GM13976 (cell line): ENCODE measurements at regions not wholly inside any gene's neighbourhood (a gene's known extent, or its start where the extent isn't known, plus 50 kb on each side); places are given as distances from the start of the nearest gene placed in this dataset.

Experiments used
- DNase-seq: peaks from one replicate; pipeline ENCODE4 v3.0.0; 2012; ENCODE audit warnings: low spot score
- CTCF ChIP-seq: IDR thresholded peaks from 2 replicates; pipeline ENCODE4 v1.5.1; 2012; ENCODE audit warnings: borderline replicate concordance, mild to moderate bottlenecking; ENCODE audit not compliant: insufficient read depth; ENCODE audit errors: extremely low read depth, missing control alignments, control extremely low read depth
- in situ Hi-C: fragments of 300-500 bp; cut with MboI; formaldehyde crosslinking; loops from one replicate; pipeline ENCODE4 v1.12.0; 2022; ENCODE audit warnings: low sequenced_read_pairs, mixed read lengths, inconsistent platforms; ENCODE audit not compliant: unreplicated experiment

GRCh38 chr20:57904314-57905105, 194.7 kb upstream of the PMEPA1 start:
- no peak for DNase-seq
- in situ Hi-C loops, result no loop called here
- TF ChIP-seq CTCF, result no peak

GRCh38 chr20:57902473-57902872, 192.7 kb upstream of the PMEPA1 start:
- TF ChIP-seq CTCF, result no peak
- in situ Hi-C loops, result no loop called here
- DNase-seq, result no peak

- no peak for DNase-seq
- no peak for TF ChIP-seq CTCF
- in situ Hi-C loops, result no loop called here
These were observed 191.7 kb upstream of the PMEPA1 start for GRCh38 chr20:57901526-57901925.

- in situ Hi-C loops, result no loop called here
- TF ChIP-seq CTCF, result no peak
- no peak for DNase-seq
These were observed 190.6 kb upstream of the PMEPA1 start for GRCh38 chr20:57900226-57900905.

GRCh38 chr20:57899554-57899953, 189.7 kb upstream of the PMEPA1 start:
- in situ Hi-C loops, result no loop called here
- no peak for DNase-seq
- TF ChIP-seq CTCF, result no peak

GRCh38 chr20:57898332-57898731, 188.5 kb upstream of the PMEPA1 start:
- TF ChIP-seq CTCF, result no peak
- in situ Hi-C loops, result no loop called here
- no peak for DNase-seq

GRCh38 chr20:57897891-57898290, 188.1 kb upstream of the PMEPA1 start:
- DNase-seq, result no peak
- TF ChIP-seq CTCF, result no peak
- in situ Hi-C loops, result no loop called here
